NCI-H1105 treated with DMSO at 0.1 percent for 48 hours (cell line): ENCODE measurements at regions not wholly inside any gene's neighbourhood (a gene's known extent, or its start where the extent isn't known, plus 50 kb on each side); places are given as distances from the start of the nearest gene placed in this dataset.

ENCODE experiments used
- DNase-seq: peaks from one replicate; lab custom pipeline; 2025; lab: John Stamatoyannopoulos, UW

DNA sequence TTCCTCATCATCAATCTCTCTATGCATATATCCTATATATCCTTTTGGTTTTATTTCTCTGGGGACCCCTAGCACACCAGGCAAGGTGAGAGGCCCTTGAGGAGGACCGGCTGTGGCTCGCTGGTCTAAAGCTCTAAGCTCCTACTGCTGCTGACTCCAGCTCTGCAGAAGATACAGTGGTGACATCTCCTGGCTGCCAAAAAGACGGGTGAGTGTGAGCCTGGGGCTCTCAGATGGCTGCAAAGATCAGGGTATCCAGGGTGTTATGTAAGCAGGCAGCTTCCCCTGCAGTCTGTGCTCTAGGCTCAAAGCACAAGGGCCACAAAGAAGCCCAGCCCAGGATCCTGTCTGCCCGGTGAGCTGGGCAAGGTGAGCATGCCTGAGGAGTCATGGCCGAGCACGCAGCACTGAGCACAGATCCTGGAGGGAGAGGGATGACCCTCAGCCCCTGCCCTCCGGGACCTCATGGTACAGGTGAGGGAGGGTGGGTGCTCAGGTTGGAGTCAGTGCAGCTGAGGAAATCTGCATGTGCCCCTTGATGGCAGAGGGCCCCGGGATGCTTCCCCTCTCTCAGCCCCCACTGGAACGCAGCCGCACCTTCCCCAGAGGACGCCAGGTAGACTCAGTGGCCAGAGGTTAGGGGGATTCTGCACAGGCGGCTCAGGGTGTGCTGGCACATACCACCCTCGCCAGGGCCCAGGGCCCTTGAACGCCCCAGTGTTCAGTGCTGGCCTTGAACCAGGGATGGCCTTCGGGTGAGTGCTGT, 95.4 kb upstream of the INSIG1 start:
- no peak for DNase-seq

DNA sequence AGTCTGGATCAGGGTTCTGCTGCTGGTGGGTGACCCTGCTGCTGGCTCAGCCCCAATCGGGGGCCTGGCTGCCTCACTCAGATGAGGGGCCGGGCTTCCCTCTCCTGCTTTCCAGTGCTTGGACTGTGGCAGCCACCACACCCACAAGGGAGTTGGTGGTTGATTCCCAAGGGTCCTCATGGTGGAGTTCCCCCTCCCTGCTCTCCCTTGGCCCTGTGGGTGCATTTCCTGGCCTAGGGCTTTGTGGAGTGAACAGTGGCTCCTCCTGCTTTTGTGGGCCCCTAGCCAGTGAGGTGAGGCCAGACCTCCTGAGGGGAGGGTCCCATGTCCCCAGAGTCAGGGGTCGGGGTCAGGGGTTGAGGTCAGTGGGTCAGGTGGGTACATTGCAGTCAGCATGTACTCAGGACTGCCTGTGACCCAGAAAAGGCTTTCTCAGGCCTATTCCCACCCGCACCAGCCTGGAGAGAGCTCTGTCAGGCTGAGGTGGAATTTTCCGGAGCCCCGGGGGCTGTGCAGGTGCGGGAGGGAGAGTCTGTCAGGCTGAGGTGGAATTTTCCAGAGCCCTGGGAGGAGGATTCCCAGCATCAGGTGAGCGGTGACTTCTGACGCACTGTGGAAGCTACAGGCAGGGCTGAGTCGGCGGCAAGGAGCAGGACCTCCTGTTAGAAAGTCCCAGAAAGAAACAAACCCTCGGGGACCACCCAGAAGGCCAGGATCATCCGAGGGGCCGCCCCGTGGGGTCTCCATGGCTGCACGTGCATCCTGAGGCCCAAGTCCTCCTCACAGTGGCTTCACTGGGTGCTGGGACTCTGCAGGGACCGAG, 94.4 kb upstream of the INSIG1 start:
- no peak for DNase-seq

DNA sequence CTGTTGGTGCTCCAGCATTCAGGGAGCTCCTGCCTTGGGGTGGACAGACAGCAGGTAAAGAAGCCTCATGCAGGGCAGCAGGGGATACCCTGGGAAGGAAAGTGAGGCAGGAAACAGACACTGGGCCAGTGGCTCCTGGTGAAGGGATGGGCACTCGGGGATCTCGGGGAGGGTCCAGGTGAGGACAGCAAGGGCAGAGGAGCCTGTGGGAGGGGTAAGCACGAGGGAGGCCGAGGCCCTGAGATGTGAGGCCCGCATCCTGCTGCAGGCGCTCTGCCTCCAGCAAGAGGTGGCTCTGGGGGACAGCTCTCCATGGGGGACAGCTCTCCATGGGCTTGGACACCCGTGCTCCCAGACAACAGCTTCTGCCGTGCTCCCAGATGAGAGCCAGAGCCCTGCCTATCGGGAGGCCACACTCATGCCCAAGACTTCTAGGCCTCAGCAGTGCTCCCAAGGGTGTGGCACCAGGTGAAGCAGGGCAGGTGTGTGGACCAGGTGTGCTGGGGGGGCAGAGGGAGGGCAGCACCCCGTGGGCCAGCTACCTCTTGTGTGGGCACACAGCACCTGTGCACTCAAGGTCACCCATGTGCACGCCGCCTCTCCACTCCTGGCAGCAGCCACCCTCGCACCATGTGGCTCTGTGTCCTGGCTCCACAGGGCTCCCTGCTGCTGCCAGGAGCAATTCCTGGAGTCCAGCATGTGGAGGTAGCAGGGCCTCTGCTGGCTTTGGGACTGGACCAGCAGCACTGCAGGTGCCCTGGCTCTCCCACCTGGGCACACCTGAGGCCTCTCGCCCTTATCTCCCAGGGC, 93.6 kb upstream of the INSIG1 start:
- no peak for DNase-seq

DNA sequence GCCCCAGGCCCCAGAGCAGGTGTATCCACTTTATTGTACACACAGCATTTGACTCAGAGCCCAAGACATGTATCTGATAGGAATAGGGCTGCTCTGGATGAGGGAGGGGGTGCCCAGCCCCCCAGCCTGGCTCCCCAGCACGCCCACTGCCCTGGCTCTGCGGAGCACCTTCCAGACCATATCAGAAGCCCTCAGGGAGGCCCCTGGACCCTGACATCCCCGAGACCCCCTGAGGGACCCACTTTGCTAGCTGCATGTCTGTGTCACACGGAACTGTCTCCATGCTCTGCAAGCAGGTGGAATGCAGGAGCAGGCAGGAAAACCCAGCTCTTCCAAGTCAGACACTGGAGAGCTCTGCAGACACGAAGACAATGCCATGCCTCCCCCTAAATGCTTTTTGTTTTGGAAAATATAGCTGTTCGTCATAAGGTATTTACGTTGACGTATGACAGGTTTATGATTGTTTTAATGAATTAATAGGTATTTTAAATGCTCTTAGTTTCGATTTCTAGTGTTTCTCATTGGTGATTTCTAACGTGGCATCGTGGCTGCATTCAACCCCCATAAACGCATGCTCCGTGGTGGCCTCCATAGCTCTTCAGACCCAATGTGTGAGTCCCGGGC, 92.8 kb upstream of the INSIG1 start:
- no peak for DNase-seq

DNA sequence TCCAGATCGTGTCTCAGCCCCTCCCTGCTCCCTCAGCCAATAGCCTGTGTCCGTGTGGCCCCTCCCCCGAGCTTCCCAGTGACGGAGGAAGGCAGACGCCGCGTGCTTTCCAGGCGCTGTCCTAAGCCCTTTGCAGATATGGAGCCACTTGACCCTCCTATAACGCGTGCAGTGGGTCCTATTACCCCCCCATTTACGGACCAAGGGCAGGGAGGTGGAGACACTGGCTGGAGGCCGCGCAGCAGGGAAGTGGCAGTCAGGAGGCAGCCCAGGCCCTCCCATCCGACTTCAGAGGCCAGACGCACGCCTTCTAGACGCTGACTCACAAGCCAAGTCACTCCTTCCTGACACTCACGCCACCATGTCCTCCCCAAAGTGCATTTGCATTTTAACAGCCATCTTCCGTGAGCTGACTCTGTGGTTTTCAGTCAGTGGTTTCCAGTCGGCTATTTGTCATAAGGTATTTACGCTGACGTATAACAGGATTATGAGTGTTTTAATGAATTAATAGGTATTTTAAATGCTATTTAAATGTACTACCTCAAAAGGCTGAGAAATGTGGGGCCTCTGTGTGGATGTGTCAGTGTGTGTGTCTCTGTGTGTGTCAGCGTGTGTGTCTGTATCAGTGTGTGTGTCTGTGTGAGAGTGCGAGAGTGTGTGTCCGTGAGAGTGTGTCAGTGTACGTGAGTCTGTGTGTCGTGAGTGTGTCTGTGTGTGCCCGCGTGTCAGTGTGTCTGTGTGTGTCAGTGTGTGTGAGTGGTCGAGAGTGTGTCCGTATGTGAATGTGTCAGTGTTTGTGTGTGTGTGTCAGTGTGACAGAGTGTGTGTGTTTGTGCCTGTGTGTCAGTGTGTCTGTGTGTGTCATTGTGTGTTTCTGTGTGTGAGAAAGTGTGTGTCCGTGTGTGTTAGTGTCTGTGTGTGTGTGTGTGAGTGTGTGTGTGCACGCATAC, 92.0 kb upstream of the INSIG1 start:
- no peak for DNase-seq

DNA sequence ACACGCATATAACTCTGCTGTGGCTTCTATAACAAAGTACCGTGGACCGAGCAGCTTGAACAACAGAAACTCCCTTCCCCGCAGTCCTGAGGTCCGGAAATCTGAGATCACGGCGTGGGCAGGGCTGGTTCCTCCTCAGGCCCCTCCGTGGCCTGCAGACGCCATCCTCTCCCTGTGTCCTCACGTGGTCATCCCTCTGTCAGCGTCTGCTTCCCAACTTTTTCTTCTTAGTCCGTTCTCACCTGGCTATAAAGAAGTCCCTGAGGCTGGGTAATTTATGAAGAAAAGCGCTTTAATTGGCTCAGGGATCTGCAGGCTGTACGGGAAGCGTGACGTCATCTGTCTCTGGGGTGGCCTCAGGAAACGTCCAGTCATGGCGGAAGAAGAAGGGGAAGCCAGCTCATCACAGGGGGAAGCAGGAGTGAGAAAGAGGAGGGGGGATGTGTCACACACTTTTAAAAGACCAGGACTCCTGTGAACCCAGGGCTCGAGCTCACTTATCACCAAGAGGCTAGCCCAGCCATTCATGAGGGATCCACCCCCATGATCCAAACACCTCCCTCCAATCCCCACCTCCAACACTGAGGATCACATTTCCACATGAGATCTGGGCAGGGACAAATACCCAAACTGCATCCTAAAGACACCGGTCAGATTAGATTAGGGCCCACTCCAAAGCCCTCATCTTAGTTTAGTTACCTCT, 91.2 kb upstream of the INSIG1 start:
- no peak for DNase-seq

DNA sequence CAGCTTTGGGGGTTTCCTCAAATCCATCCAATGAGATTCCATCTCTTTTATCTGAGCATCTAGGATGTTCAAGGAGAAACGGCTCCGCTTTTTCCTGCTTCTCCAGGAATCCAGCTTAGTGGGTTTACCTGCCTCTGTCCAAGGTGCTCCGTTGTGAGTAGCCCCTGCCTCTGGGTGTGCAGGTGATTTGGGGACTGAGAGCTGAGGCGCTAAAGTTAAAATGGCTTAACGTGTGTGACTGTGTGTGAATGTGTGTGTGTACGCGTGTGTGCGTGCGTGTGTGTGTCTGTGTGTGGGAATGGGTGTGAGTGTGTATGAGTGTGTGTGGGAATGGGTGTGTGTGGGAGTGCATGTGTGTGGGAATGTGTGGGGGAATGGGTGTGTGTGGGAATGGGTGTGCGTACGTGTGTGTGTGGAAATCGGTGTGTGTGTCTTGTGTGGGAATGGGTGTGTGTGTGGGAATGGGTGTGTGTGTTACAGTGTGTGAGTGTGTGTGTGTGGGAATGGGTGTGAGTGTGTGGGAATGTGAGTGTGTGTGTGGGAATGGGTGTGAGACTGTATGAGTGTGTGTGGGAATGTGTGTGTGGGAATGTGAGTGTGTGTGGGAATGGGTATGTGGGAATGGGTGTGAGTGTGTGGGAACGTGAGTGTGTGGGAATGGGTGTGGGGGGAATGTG, 90.2 kb upstream of the INSIG1 start:
- DNase-seq, result no peak

DNA sequence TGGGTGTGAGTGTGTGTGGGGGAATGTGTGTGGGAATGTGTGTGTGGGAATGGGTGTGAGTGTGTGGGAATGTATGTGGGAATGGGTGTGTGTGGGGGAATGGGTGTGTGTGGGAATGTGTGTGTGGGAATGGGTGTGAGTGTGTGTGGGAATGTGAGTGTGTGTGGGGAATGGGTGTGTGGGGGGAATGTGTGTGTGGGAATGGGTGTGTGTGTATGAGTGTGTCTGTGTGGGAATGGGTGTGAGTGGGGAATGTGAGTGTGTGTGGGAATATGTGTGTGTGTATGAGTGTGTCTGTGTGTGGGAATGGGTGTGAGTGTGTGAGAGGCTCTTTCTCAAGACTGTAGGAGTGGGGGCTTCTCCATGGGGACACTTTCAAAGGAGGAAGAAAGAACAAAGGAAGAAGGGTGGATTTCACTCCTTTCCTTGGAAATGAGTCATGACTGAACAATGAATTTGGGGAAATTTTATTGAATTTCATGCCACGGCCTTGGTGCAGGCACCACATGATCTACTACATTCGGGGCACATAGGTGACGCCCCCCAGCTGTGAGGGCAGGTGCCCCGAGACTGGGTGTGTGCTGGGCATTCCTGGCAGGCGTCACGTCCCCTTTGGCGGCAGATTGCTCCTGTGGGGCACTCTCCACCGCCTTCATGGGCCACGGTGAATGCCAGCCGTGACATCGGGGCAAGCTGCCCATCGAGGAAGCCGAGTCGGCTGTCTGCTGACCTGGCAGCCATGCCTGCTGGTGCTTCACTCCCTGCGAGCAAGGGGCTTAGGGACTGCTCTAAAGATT, 88.8 kb upstream of the INSIG1 start:
- no peak for DNase-seq

DNA sequence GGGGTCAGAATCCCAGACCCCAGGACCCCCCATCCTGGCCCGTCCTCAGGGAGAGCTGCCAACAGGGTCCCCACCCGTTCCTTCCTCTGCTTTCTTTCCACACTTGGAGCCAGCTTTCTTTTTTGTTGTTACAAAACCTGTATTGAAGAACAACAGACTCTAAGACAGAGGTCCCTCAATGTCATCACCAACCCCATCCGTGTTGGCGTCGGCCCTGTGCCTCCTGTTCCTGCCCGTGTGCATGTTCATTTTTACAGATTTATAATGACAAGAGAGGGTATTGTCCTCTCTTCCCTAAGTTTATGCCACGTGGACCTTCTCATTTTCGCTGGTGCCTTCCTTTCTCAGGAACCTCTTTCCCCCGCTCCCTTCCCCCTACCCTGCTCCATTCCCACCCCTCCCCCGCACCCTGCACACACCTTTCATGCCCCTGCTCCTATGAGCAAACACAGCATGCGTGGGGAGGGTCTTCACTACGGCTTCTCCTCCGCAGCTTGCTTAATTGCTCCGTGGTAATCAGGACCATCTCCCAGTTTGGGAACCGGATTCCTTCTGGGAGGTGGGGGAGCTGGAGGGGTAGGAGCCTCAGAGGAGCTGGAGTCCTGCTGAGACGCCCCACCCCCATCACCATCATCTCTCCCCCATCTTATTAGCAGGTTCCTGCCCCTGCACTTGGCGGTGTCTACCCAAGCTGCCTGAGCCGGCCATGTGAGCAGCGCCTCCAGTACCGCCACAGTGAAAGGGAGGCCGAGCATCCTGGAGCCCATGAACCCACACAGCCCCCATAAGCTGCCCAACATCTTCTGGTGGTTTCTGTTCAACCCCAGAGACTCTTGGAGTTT, 88.0 kb upstream of the INSIG1 start:
- no peak for DNase-seq

DNA sequence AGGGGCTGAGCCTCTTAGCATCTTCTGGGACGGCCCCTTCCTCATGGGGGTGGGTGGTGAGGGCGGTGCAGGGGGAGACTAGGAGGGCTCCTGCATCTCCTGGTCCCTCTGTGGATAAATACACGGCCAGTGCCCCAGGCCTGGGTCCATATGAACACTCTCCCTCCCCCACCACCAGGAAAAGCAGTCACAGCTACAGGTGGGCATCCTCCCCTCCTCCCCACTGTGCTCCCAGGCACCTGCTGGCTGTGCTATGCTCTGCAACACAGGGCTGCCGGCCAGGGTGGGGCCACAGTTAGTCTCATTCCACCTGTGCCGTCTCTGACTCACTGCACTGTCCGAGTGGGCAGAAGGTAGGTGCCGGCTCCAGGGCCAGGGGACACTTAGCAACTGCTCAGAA, 87.3 kb upstream of the INSIG1 start:
- DNase-seq, result no peak

DNA sequence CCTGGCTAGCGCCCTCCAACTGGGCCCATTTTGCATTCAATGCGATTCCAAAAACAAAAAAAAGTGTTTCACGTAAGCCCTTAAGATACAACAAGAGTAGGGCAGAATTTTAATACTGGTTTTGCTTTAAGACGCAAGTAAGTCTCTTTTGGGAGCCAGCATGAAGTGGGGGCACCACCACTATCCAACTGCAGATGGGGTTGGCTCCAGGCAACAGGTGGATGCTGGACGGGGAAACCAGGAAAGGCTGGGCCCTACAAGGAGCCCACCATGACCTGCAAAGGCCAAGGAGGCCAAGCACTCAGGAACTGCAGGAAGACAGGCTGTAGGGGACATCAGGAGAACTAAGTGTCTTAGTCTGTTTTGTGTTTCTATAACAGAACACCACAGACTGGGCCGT, 86.5 kb upstream of the INSIG1 start:
- DNase-seq, result no peak

DNA sequence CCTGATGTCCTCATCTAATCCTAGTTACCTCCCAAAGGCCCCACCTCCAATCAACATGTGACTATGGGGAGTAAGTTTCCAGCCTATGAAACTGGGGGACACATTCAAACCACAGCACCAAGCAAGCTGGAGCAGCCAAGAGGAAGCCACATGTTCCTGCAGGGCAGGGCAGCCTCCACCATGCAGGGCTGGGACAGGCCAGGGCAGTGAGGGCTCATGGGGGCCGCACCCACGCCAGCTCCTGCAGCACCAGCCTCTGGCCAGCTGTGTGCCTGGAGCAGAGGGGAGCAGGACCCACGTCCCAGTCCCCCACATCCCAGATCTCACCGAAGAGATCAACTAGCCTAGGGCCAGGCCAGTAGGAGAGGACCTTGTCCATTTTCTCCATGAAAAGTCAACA, 85.9 kb upstream of the INSIG1 start:
- DNase-seq, result no peak

DNA sequence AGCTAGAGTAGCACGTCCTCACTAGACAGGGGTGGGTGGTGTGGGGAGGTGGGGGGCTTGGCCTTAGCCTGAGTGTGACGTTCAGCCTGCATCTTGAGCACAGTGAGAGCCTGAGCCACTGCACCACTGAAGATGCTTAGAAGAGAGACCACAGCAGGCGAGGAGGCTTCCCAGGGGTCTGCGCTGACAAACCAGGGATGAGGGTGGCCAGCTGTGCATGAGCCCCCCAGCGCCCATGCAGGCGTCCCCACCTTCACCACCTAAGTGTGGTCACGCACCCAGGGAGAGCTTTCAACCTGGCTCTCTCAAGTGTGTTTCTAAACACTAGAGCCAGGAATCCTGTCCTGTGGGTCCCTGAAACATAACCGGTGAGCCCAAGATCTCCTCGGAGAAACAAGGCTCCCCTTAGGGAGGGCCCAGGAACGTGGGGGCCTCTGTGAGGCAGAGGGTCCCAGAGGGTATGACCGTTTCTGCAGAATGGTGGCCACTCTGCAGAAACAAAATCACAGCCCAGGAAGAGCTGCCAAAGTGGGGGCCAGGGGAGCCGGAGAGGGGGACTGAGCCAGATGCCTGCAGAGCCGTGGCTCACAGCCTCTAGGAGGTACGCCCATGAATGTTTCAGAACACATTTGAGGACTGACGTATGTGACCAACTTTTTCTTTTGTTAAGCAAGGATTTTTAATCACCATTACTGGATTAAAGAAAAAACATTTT, 85.2 kb upstream of the INSIG1 start:
- DNase-seq, result no peak

DNA sequence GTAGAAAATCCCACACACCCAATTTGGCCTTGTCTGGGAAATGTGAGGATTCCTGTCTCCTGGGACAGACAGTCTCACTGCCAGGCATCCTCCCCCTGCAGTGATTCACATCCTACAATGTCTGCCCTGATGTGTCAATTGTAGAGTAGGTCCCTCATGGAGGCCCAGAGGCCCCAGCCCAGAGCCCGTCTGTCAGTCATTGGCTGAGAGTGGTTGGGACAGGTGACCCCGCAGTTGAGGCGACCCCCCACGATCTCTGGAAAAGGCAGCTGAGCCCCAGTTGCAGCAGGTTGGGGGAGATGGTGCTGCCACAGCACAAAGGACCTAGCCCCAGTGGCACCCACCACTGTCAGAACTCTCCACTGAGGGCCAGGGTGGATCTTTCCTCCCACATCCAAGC, 84.3 kb upstream of the INSIG1 start:
- DNase-seq, result no peak

DNA sequence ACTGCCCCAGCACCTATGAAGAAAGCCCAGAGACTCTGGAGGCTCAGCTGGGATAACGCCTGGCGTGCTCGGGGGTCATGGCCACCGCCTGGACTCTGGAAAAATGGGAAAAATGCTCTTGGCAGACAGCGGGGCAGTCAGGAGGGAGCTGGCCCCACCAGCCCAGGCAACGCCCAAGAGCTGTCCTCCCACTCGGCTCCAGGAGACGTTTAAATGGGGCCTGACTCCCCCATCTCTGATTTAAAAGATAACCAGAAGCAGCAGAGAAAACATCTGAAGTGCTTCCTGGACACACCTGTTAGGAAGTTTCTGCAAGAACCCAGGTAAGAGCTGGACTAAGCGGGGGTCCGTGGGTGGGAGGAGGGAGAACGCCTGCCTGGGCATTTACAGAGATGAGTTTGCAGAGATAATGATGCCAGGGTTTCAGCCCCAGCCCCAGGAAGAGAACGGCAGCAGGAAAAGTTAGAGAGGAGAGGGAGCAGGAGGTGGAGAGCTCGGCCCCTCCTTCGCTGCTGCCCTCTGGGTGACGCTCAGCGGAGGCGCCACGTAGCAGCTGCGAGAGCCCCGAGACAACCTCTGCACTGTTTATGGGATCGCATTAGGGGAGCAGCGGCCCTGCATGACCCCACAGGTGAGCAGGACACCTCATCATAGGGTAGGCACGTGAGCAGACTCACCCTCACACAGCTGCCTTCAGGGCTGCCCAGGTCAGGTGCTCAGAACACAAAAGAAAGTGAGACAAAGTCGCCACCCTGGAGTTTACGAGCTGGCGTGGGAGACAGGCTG, 83.5 kb upstream of the INSIG1 start:
- no peak for DNase-seq

DNA sequence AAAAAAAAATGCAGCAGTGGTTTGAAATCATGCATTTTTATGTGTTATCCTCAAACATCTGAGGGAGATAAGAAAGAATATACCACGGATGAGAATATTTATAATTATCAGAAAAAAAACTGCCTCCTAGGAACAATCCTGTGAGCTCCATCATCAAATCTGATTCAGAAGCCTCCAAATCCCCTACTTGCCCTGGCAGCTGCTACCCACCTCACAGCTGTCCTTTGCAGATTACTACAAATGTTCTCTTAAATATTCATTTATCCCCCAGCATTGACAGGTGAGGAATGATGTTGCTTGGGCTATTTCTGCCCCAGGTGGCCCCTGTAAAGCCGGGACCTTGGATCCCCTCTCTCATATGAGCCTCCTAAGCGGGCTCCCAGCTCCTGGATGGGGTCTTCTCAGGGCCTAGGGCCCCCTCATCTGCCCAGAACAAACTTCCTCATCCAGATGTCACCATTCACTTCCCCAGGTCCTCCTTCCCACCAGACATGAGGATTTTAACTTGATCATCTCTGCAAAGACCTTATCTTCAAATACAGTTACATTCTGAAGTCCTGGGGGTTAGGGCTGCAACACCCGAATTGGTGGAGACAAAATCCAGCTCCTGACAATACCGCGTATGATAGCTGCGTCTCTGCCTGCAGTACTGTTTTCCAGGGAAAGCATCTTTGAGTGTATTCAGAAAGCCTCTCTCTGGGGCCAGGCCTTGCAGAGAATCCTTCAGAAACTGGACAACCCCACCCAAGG, 81.9 kb upstream of the INSIG1 start:
- no peak for DNase-seq
